8988T (cell line): ENCODE measurements at regions not wholly inside any gene's neighbourhood (a gene's known extent, or its start where the extent isn't known, plus 50 kb on each side); places are given as distances from the start of the nearest gene placed in this dataset.
"Not testable (repeated sequence)": the region's sequence is repeated elsewhere in the genome, so short reads cannot be mapped to it uniquely, and the experiment has no call there.

Source experiments
- DNase-seq: peaks from one replicate; pipeline ENCODE4 v3.0.0; 2011

DNA sequence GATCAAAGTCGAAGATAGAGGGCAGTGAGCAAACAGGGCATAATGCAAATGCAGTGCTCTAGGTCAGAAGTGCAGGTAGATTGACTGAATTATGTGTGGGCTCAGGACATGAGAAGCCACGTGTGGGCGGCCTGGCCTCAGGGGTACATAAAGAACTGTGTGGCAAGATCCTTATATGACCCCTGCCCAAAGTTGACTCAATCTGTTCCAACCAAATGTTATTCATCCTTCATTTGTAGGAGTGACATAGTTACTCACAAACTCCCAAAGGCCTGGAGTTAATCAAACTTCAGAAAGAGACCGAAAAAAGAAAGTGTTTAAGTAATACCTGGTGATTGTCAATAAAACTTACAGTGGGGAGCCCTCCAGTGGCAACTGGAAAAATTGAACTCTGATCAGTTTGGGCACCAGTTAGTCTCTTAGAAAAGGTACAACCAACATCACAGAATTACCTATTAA lies 150.4 kb upstream of the FAR2 start:
- DNase-seq: no peak

DNA sequence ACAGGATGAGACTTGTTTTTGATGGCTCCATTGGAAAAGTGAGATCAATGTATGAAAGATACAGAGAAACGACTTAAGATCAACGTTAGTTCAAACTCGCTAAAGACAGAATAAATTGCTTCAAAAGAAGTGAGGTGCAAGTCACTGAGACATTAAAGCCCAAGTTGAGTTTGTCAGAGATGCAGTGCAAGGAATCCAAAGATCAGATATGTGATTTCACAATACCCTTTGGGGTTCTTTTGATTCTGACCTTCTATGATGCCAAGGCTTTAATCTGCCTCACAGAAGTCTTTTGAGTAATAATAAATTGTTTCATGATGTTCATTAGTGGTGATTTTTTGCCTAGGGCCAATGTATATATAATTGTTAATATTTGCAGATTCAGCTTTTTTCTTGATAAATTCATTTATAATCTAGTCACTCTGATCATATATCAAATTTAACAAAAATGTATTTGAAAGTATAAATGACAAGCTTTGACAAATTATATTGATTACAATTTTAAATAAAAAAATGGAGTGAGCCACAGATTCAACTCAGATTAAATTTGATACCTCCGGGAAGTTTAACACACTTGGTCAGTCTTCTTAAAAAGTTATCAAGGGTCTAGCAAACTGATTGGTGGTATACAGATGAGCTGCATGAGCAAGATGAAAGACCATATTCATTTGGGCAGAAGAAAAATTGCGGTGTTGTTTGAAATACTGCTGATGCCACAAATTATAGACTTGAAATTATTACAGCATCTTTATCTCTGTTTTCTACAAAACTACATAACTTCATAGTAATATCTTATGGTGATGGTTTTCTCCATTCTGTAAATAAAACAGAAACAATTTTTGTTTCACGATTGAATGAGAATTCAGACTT lies 144.8 kb upstream of the FAR2 start:
- no peak for DNase-seq

DNA sequence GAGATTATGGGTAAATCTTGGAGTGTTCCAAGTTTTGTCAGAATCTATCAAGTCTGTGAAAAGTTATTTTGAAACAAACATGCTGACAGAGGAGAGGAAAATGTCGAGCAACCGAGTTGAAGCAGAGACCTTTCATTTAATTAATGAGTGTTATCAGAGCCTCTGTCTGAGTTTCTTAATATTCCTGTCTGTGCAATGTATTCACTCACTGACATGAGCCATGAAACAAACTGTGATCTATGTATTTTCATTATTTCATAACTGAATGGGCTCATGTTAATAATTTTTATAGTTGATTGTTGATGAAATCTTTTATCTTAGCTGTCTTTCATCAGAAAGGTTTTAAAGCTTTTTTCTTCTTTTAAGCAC lies 144.2 kb upstream of the FAR2 start:
- DNase-seq: no peak

DNA sequence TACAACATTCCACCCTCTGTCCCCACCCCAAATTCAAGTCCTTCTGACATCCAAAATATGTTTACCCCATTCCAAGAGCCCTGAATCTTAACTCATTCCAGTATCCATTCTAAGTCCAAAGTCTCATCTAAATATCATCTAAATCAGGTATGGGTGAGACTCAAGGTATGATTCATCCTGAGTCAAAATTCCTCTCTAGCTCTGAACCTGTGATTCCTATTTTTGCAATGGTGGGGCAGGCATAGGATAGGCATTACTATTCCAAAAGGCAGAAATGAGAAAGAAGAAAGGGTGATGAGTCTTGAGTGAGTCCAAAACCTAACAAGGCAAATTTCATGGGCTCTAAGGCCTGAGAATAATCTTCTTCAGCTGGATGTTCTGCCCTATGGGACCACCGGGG lies 140.3 kb upstream of the FAR2 start:
- no peak for DNase-seq

DNA sequence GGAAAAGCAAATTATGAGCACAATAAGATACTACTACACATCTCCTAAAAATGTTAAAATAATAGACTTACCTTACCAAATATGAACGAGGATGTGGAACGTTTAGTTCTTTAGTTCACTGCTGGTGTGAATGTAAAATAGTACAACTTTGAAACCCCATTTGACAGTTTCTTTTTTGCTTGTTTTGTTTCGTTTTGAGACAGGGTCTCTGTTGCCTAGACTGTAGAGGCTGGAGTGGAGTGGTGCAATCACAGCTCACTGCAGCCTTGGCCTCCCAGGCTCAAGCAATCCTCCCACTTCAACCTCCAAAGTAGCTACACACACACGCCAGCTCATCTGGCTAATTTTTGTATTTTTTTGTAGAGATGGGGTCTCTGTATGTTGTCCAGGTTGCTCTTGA lies 136.4 kb upstream of the FAR2 start:
- DNase-seq: no peak

GRCh38 chr12:29017532-29017931 lies 131.5 kb upstream of the FAR2 start:
- not testable (repeated sequence) for DNase-seq

DNA sequence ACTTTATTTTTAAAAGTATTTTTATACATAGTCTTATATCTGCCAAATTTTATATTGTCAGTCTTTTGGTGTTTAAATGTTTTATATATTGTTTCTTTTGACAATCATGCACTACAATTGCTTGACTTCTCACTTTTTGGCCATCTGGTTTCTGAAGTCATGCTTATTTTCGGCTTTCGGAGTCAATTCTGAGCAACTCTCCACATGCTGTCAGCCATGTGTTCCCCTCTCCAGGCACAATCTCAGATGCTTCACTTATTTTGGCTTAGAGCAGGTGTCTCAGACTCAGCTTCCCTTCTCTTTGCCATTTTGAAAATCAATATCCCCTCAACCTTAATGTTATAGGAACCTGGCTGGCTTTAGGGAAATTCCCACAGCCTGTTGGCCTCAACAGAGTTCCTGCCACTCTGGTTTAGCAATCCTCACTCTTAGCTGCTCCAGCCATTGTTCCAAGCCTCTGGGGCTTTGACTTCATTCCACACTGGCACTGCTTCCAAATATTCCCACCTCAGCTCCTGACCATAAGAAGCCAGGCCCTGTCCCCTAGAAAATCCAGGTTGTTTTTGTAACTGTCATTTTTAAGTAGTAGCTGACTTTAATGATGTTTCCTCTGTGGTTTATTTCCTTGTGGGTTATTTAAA lies 125.5 kb upstream of the FAR2 start:
- no peak for DNase-seq

GRCh38 chr12:29024117-29024516 lies 125.0 kb upstream of the FAR2 start:
- DNase-seq: no peak

DNA sequence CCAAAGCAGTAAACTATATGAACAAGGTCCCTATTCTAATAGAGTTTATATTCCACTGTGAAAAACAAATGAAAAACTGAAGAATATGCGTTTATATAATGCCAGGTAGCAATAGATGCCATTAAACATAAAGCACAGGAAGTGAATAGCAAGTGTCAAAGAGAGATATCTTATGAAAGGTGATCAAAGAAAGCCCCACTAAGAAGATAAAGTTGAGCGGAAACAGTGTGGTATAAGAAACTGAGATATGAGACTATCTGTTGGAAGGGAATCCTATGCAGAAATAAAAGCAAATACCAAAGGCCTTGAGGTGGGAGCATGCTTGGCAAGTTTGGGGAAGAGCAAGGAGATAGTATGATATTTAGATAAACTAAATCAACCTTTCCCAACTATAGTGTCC lies 123.1 kb upstream of the FAR2 start:
- DNase-seq: no peak

- DNase-seq: no peak
Measured at GRCh38 chr12:29026419-29026818, 122.7 kb upstream of the FAR2 start.

- DNase-seq: not testable (repeated sequence)
Measured at GRCh38 chr12:29029484-29029883, 119.6 kb upstream of the FAR2 start.

GRCh38 chr12:29030006-29030405 lies 119.1 kb upstream of the FAR2 start:
- DNase-seq: no peak

DNA sequence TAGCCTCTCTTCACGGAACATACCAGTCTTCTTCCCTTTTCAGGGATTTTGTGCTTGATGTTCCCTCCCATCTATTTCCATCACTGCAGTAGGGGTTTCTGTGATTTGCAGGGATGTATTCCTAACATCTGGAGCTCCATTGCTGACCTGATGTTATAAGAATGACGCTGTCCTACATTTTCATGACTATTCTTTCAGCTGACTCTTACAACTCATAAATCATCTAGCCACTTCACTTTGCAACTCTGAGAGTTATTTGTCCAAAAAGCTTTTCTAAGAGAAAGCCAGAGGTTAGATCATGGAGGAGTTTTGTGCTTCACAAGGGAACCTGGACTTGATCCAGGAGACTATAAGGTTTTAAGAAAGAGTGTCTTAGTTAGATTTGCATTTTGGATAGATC lies 116.6 kb upstream of the FAR2 start:
- DNase-seq: no peak

GRCh38 chr12:29033519-29033918 lies 115.6 kb upstream of the FAR2 start:
- no peak for DNase-seq

DNA sequence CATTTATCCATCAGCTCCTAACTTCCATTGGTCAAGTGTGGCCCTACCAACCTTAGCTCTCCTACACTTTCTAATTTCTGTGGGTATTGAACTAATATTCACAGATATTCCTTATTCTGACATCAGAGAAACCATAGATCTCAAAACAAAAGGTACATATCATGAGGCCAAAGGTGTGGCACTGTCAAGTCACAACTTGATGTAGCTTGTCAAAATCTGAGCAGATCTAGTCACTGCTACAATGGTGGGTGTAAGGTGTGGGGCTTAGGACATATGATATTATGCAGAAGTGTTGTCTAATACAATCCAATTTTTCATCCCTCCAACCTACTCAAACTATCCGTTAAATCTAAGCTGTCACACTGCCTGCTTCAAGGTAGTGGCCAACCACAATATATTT lies 114.0 kb upstream of the FAR2 start:
- DNase-seq: no peak

GRCh38 chr12:29039013-29039412 lies 110.1 kb upstream of the FAR2 start:
- no peak for DNase-seq

- DNase-seq: no peak
Measured at GRCh38 chr12:29041621-29042020, 107.5 kb upstream of the FAR2 start.

DNA sequence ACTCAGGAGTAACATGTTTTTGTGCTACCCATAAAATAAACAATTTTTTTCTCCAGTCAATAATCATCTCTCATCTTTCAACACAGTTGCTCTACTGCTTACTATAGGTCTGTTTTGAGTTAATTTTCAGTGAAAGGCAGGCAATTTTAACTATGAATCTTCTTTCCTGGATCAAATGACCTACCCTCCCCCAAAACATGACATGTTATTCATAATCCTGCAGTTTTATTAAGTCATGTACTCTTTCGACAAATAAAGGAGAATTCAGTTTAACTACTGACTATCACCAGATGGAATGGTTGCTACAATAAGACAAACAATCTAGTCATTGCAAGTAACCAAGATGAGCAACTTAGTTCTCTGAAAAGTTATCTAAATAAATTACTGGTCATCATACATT lies 106.0 kb upstream of the FAR2 start:
- no peak for DNase-seq

DNA sequence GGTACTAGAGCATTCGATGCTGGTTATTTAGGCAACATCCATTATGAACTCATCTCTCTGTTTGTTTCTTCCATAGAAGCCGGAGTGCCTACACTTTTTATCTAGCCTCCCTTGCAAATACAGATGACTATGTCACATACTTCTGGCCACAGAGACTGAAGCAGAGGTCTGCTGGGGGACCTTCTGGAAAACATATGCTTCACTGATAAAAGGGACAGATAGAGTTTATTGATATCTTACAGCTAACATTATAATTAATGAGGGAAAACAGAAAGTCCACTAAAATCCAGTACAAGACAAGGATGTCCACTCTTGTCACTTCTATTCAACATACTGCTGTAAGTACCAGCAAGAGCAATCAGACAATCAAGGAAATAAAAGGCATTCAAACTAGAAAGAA lies 104.3 kb upstream of the FAR2 start:
- no peak for DNase-seq

DNA sequence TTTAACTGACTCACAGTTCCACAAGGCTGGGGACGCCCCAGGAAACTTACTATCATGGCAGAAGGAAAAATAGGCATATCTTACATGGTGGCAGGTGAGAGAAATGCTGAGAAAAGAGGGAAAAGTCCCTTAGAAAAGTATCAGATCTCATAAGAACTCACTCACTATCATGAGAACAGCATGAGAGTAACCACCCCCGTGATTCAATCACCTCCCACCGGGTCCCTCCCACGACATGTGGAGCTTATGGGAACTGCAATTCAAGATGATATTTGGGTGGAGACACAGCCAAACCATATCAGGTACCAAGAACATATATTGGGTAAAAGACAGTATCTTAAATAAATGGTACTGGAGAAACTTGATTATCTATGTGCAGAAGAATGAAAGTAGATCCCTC lies 100.3 kb upstream of the FAR2 start:
- DNase-seq: no peak

- no peak for DNase-seq
Measured at GRCh38 chr12:29050503-29050902, 98.6 kb upstream of the FAR2 start.

GRCh38 chr12:29051221-29051620 lies 97.9 kb upstream of the FAR2 start:
- no peak for DNase-seq

DNA sequence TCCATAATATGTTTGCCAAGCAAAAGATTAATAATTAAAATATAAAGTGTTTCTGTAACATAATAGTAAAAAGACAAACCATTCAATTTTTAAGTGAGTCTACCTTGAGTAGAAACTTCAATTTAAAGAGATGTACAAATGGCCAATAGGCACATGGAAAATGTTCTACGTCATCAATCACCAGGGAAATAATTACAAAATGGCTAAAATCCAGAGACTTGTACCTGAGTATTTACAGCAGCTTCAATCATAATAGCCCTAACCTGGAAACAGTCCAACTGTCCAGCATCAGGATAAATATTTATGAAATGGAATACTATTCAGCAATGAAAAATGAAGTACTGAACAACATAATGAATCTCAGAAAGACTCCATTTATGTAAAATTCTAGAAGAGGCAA lies 95.5 kb upstream of the FAR2 start:
- no peak for DNase-seq

- no peak for DNase-seq
Measured at GRCh38 chr12:29054858-29055663, 94.0 kb upstream of the FAR2 start.
